ENCODE measurements at regions not wholly inside any gene's neighbourhood (a gene's known extent, or its start where the extent isn't known, plus 50 kb on each side); places are given as distances from the start of the nearest gene placed in this dataset.
"Not testable (repeated sequence)": the region's sequence is repeated elsewhere in the genome, so short reads cannot be mapped to it uniquely, and the experiment has no call there.

- no peak for DNase-seq
Measured at GRCh38 chr1:208475951-208476845, 232.0 kb upstream of the PLXNA2 start.

- no peak for DNase-seq
Measured at GRCh38 chr1:208476846-208477170, 232.6 kb upstream of the PLXNA2 start.

- no peak for DNase-seq
Measured at GRCh38 chr1:208479435-208479834, 235.3 kb upstream of the PLXNA2 start.

DNA sequence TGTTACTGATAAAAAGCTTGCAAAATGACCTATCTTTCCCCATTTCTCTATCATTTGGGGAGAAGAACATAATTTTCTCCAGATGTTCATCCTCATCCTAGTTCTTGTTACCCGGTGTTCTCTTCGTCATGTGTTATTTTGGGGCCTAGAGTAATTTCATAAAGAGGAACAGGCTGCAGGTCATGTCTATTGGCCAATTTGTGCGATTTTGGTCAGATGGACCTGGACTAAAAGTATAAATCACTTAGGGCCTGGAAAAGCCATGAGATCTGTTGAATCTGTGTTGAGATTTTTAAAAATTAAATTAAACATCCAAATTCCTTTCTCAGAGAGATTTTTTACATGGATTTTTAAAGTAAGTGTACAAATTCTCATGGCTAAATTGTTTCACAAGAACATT lies 241.3 kb upstream of the PLXNA2 start:
- peak in 1 of 3 donors; percentile 12 for DNase-seq

DNA sequence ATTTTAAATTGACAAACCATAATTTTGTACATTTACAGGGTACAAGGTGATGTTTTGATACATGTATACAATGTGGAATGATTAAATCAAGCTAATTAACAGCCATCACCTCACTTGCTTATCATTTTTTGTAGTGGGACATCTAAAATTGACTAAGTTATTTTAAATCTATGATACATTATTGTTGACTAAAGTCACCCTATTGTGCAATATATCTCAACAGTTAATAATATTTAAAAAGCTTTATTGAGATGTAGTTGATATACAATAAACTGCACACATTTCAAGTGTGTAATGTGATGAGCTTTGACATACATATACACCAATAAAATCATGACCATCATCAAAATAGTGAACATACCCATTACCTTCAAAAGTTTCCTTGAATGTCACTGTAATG lies 242.5 kb upstream of the PLXNA2 start:
- no peak for DNase-seq

DNA sequence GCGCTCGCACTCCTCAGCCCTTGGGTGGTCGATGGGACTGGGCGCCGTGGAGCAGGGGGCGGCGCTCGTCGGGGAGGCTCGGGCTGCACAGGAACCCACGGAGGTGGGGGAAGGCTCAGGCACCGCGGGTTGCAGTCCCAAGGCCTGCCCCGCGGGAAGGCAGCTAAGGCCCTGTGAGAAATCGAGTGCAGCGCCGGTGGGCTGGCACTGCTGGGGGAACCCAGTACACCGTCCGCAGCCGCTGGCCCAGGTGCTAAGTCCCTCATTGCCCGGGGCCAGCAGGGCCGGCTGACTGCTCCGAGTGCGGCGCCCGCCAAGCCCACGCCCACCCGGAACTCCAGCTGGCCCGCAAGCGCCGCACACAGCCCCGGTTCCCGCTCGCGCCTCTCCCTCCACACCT lies 244.2 kb upstream of the PLXNA2 start:
- DNase-seq, result not testable (repeated sequence)

DNA sequence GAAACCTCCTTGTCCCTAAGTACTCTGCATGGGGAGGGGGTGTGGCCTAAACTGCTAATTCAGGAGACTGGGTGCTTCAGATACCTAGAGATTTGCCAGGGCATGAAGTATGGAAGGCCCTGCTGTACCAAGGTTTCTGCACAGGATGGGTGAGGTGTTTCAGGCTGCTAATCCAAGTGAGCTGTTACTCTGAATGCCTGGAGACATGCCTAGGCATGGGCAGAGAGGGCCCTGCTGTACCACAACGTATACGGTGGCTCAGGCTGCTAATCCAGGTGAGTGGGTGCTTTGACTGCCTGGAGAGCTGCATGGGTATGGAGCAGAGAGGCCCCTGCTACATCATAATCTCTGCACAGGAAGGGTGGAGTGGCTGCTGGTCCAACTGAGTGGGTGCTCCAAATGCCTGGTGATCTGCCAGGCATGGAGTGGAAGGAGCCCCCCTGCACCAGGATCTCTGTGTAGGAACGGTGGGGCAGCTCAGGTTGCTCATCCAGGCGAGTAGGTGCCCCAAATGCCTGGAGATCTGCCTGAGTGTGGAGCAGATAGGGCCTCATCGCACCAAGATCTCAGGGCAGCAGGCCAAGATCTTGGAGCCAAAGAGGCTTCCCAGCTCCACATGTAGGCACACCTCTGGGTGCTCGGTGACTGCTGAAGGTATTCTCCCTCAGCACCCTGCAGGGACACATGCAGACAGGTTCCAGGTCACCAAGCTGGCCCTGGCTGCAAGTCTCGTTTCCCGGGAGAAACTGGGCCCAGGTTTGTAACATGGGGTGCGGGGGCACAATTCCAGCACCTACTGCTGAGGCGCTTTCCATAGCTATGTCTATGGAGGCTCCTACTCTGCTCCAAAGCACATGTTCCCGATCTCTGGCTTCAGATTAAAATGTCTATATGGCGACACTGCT lies 252.5 kb upstream of the PLXNA2 start:
- no peak for DNase-seq

GRCh38 chr1:208497866-208498541 lies 253.8 kb upstream of the PLXNA2 start:
- no peak for DNase-seq

- peak; percentile 24 to 84 (median 73) for DNase-seq
Measured at GRCh38 chr1:208499026-208499425, 254.8 kb upstream of the PLXNA2 start.

- DNase-seq, result no peak
Measured at GRCh38 chr1:208499601-208500000, 255.4 kb upstream of the PLXNA2 start.

DNA sequence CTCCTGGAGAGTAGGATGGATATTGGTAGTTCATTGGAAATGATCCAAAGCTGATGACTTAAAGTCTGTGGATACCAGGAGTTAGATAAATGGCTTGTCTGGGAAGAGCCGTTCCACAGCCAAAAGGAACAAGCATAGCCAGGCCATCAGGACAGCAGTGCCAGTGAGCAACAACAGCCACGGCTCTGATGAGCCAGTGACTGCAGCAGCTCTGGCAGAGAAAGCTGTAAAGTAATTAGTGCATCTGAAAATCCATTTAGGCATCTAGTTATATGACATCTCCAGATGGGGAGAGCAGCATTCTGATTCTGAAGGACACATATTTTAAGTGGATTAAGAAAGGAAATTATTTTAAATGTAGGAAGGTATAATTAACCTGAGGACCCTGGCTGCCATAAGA lies 256.2 kb upstream of the PLXNA2 start:
- DNase-seq, result no peak

- DNase-seq, result no peak
Measured at GRCh38 chr1:208501542-208501941, 257.4 kb upstream of the PLXNA2 start.

DNA sequence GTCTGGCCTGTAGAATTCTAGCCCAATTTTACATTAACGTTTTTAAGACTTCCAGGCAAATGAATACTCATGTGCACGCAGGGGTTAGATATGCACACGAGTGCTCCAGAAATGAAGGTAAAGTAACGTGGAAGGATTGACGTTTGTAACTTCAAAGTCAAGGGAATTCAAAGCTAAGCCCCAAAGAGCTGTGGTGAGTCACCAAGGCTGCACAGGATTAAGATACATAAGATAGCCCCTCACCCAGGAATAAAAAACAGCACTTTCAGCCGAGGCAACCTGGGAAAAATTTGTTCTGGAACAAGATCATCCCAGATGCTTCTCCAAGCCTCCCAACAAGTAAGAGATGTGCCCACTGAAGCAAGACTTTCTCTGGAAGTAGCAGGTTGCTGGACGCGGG lies 259.6 kb upstream of the PLXNA2 start:
- DNase-seq, result no peak

GRCh38 chr1:208506812-208507211 lies 262.6 kb upstream of the PLXNA2 start:
- DNase-seq, result no peak

DNA sequence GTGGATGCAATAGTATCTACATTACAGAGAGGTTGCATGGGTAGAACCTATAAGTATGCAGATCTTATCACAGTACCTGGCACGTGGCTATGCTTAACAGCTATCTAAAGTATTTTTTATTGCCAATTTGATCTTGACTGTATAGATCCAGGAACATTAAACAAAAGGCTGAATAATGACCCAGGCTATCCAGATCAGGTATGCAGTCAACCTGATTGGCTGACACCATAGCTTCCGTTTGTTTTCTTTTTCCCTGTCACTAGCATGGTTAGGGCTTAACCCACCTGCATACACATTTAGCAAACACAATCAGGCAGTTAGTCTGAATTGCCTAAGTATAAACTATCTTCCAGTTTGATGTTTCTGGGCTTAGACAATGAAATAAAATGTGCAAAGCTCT lies 264.9 kb upstream of the PLXNA2 start:
- no peak for DNase-seq

- DNase-seq, result no peak
Measured at GRCh38 chr1:208510192-208510952, 266.2 kb upstream of the PLXNA2 start.

DNA sequence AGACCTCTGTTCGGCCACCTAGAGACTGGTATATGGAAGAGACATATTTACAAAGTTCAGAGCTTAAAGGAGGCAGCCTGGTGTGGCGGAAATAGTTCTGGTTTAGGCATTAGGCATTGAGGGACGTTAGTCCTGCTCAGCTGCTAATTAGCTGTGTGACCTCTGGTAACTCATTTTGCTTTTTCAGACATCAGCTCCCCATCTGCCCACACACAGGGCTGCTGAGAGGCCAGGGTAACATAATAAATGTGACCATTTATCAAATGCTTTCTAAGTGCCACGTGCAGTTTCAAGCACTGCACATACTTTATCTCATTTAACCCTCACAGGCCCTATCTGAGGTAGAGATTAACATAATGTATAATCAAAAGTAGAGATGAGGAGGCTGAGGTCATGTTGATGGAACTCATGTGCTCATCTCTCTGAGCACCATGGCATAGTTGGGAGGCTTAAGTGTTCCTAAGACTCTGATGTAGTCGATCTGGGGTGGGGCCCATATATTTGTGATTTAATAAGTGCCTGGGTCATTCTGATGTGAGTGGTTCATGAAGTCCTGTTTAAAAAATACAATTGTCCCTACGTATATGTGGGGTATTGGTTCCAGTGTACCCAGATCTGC lies 267.2 kb upstream of the PLXNA2 start:
- no peak for DNase-seq

GRCh38 chr1:208513799-208514198 lies 269.6 kb upstream of the PLXNA2 start:
- DNase-seq, result no peak

DNA sequence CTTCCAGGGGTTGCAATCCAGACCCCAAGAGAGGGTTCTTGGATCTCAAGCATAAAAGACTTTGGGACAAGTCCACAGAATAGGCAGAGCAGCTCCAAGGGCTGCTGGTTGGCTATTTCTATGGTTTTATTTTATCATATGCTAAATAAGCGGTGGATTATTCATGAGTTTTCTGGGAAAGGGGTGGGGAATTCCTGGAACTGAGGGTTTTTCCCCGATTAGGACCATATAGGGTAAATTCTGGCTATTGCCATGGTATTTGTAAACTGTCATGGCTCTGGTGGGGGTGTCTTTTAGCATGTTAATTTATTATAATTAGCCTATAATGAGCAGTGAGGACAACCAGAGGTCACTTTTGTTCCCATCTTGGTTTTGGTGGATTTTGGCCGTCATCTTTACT lies 270.9 kb upstream of the PLXNA2 start:
- DNase-seq, result no peak

- DNase-seq, result no peak
Measured at GRCh38 chr1:208516780-208517179, 272.6 kb upstream of the PLXNA2 start.

DNA sequence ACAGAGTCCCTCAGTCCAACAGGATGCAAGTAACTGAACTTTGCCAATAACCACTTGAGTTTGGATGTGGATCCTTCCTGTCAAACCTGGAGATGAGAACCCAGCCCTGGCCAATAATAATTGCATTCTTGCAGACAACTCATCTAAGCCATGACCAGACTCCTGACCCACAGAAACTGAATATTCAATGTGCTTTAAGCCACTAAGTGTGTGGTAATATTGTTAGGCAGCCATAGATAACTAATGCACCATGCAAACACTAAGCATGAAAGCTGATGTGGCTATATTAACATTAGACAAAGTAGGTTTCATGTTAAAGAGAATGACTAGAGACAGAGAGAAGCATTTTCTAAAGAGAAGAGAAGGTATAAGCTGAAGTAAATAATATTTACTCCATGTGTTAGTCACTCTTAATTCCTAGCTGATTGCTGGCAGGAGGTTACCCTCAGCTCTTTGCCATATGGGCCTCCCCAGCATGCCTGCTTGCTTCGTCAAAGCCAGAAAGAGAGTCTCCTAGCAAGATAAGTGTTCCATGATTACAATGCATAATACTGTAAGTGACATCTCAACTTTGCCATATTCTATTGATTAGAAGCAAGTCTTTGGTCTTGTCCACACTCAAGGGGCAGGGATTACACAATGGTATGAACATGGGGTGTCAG lies 276.4 kb upstream of the PLXNA2 start:
- DNase-seq, result no peak

- DNase-seq, result no peak
Measured at GRCh38 chr1:208521534-208521933, 277.4 kb upstream of the PLXNA2 start.
